ENCODE measurements at regions not wholly inside any gene's neighbourhood (a gene's known extent, or its start where the extent isn't known, plus 50 kb on each side); places are given as distances from the start of the nearest gene placed in this dataset.

DNA sequence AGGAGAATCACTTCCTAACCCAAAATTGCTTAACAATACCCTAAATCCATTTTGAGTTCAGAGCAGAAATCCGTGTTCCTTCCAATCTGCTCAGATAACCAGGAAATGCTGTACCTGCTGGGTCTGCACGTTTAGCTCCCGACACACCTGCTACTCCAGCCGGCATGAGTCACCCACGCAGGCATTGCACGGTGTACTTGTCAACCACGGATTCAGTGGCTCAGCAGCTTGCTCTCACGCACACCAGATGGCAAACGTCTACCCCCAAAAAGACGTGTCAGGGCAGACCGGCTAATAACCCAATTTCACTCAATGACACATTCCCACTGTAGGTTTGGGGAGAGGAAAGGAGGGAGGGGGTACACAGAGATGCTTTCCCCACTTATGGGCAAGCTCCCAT, 468.1 kb downstream of the SOX9 start:
- peak in 19 of 58 donors; percentile 5 to 50 (median 24) for DNase-seq

GRCh38 chr17:72590382-72590781, 469.6 kb downstream of the SOX9 start:
- no peak for DNase-seq

- peak in 1 of 58 donors; percentile 34 for DNase-seq
These were observed 470.1 kb downstream of the SOX9 start for GRCh38 chr17:72590882-72591281.

DNA sequence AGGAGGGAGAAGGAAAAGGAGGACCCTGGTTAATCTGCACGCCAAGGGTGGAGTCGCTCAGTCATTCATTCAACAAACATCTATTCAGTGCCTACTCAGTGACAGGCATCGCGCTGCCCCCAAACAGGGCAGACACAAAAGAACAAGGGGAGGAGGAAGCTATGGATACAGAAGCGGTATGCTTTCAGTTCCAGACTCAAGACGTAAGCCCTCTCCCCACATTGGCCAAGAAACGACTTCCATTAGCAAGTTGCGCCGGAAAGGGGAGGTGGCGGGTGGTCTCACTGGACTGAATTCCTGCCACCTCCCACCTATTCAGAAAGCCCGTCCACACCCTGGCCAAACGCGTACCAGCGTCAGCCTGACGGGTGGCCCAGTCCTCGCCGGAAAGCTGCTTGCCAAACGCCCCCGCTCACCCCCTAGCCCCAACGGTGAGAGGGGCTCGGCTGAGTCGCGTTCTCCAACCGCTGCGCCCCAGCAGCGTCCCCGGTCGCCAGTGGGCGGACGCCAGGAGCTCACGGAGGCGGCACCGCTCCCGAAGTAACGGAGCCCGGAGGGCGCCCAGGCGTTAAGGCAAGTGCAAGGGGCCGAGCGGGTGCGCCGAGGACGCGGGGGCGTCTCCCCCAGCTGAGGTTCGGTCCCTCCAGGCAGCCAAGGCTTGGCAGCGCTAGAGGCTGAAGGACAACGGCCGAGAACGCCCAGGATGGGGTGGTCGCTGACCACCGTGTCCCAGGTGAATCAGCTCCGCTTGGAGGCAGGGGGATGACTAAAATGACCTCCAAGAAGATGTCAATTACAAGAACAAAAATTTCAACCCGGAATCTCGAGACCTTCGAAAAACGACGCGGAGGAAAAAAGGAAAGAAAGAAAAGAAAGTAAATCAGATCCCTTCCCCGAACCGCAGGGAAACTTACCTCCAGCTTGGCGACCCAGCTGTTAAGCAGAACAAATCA, 470.7 kb downstream of the SOX9 start:
- peak in 5 of 58 donors; percentile 20 to 37 (median 36) for DNase-seq

DNA sequence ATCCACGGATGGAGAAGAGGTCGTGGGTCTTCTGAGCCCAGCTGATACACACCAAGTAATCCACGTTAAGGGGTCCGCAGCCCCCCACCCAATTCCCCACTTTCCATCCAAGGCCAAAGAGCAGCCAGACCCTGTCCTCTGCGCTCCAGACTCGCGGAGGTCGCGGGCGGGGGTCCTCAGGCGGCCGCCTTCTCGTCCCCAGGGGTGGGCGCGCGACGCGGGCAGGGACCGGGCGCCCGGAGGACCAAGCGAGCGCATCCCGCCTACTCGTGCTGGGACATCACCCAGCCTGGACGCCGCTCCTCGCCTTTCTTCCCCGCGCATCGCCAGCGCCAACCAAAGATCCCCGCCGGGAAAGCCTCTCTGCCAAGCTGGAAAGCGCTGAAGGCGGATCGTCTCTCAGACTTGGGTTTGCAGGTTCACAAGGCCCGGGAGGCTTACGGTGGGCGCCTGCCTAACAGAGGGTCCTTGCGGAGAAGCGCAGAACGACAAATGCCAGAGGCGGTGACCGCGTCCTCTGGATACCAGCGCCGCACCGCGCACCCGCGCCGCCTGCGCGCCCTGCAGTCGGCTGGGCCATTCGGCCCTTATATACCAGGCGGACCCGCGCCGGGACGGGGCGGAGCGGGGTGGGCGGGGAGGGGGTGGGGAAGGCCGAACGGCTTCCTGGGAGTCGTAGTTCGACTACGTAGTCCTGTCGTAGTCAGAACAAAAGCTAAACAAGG, 471.6 kb downstream of the SOX9 start:
- peak in 55 of 58 donors; percentile 25 to 88 (median 75) for DNase-seq

DNA sequence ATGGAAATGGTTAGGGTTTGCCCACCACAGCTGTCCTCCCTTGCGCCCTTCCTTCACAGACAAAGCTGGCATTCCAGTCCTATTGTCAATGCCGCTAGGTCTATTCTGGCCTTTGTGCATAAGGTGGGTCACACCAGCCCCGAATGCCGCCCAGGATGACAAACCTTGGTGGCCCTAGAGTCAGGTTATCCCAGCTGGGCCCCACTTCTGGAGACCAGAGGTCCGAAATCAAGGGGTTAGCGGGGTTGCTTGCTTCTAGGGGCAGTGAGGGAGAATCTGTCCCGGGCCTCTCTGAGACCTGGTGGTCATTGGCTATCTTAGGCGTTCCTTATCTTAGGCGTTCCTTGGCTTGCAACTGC, 472.1 kb downstream of the SOX9 start:
- peak in 1 of 58 donors; percentile 66 for DNase-seq

GRCh38 chr17:72594248-72594647, 473.4 kb downstream of the SOX9 start:
- DNase-seq = no peak
